SIG-M5 treated with dmso at 0.1 percent for 504 hours (cell line): ENCODE measurements at regions not wholly inside any gene's neighbourhood (a gene's known extent, or its start where the extent isn't known, plus 50 kb on each side); places are given as distances from the start of the nearest gene placed in this dataset.
A peak's percentile ranks its signal among the peaks of the same experiment; 100 is the strongest.
"Not testable (repeated sequence)": the region's sequence is repeated elsewhere in the genome, so short reads cannot be mapped to it uniquely, and the experiment has no call there.

ENCODE experiments used
- DNase-seq: peaks from one replicate; lab custom pipeline; 2025; ENCODE audit not compliant: unreplicated experiment; lab: John Stamatoyannopoulos, UW

DNA sequence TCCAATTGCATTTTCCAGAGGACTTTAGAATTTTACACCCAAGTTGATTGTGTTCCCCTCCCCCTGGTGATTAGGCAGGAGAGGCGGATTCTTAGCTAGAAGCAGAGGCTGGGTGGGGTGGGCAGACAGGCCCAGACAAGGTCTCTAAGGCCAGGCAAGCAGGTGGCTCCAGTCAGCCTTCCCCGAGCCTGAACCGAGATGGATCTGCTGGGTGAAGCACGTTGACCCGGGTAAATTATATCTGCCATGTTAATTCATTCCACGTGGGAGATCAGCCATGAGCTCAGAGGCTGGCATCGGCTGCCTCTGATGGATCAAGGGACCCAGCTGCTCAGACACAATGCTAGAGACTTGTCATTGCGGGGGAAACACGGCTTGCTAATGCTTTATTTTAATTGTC lies 159.5 kb upstream of the MAFB start:
- no peak for DNase-seq

DNA sequence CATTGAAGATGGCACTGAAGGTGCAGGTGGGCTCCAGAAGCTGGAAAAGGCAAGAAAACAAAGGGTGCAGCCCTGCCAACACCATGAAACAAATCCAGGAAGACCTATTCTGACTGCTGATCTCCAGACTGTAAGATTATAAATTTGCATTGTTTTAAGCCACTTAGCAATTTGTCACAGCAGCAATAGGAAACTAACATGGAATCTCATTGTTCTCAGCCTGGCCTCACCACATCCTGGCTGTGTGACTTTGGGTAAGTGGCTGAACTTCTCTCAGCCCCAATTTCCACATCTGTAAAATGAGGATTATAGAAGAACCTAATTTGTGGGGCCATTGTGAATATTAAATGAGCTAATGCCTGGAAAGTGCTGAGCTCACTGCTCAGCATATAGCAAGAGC lies 160.4 kb upstream of the MAFB start:
- no peak for DNase-seq

DNA sequence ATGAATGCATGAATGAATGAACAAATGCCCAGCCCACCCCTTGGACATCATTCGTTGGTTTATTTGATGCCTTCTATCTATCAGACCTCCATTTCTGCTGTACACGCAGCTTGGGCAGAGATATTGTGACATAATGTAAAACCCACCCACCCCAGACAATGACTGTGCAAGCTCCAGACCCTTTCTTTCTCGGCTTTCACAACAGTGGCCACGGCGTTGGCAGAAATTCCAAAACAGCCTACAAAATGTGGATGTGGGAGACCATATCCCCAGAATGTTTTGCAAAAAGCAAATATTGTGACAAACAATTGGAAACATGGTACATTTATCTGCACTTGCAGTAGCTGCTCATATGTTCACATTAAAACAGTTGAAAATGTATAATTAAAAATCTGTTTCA lies 162.0 kb upstream of the MAFB start:
- no peak for DNase-seq

DNA sequence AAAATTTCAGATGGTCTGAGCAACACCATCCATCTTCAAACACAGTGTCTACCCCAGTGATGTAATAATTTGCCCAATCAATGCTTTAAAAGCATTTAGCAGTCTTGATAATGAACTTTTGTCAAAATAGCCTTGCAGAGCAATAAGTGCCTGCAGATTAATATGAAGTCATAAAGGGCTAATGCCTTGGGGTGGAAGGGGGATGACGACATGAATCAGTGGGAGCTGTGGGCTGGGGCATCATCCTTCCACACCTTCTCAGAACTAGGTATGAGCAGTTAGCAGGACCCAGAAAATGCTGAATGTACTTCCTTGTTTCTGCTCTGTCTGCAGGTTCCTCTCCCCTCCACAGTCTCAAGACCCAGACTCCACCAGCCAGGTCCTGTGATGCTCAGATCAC lies 166.2 kb upstream of the MAFB start:
- no peak for DNase-seq

DNA sequence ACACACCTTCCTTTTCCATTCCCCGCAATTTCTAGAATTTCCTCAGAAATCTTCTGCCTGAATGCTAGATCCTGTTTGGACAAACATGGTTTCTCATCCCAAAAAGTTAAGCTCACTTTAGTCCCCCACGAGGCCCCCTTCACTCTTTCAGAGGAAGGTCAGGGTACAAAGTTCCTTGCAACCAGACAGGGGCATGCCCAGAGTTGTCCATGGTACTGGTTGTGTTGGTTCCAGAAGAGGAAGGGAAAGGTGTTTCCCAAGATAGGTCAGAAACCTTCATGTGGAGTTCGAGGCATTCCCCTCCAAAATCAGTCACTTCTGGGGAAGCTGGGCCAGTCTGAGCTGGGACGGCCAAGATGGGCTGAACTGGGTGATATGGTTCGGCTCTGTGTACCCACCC lies 167.6 kb upstream of the MAFB start:
- no peak for DNase-seq

DNA sequence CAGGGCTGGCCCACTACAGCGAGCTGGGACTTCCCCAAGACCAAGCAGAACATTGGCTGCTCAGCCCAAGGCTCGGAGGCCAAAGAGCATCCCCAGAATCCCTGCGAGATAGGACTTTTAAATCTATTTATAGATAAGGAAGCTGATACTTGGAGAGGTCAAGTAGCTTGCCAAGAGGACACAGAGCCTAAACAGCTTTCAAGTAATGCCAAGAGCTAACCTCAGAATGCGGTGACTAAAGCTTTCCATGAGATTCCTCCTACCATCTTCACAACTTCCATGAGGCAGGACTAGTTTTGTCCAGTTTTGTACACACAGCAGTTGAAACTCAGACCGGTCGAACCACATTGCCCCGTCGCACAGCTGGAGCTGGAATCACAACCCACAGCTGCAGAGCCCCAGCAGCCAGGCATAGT lies 168.1 kb upstream of the TOP1 start:
- DNase-seq = no peak

DNA sequence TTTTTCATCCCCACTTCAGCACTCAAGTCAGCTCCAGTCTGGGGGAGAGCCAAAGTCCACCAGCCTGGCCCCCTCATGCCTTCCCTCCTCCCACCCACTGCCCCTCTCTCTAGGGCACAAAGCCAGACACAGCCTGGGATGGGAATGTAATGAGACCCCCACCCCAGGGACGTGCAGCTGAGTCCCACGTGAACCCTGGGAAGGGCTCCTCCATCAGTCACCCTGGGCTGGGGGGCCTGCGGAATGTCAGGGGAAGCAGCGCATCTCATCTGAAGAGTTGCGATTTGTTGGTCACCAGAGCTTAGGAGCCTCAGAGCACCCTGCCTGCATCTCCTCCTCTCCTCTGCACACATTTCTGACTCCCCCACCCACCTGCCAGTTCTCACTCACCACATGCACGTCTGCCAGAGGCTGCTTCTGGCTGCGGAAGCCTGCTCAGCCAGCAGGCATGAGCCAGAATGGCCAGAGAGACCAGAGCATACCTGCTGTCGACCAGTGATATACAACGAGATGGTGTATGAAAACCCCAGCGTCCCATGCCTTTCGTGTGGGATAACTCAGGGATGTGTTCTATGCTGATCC lies 167.1 kb upstream of the TOP1 start:
- no peak for DNase-seq

DNA sequence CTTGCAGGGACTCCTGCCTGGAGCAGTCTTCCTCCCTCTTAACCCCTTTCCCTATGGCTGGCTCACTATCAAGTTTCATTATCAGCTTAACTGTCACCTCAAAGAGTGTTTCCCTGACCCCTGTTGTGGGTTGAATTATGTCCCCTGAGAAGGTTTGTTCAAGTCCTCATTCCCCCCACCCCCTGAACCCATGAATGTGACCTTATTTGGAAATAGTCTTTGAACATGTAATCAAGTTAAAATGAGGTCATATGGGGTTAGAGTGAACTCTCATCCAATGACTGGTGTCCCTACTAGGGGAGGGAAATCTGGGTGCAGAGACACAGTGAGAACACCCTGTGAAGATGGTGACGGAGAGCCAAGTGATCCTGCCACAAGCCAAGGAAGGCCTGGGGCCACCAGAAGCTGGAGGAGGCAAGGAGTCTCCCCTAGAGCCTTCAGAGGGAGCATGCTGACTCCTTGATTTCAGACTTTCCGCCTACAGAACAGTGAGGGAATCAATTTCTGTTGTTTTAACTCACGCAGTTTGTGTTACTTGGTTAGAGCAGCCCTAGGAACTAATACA lies 165.2 kb upstream of the TOP1 start:
- no peak for DNase-seq

DNA sequence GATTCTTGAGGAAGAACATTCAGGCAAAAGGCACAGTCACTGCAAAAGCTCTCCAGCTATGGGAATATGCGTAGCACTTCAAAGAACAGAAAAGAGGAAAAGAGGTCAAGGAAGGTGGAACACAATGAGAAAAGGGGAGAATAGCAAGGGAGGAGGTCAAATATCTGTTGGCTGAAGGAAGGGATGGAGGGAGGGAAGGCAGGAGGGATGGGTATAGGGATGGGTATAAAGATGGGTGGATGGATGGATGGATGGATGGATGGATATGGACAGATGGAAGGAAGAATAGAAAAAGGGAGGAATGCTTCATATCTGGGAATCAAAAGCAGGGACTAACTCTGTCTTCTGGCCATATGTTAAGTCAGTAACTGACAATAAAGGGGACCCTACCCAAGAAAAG lies 164.2 kb upstream of the TOP1 start:
- DNase-seq = no peak

DNA sequence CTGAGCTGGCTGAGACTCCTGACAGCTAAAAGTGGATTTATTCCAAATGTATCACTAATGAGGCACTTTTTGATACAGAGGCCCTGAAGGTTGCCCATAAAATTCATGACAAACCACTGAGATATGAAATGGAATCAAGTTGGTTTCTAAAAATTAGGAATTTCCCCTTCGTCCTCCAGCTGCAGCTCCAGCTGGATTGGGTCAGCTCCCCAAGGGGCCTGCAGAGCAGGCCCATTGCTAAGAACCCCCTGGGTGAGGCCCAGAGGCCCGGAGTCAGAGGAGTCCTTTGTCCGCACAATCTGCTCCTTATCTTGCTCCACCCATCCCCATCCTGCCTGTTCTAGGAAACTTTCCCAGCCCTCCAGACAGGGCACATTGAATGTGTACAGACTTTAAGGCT lies 163.5 kb upstream of the TOP1 start:
- DNase-seq = no peak

DNA sequence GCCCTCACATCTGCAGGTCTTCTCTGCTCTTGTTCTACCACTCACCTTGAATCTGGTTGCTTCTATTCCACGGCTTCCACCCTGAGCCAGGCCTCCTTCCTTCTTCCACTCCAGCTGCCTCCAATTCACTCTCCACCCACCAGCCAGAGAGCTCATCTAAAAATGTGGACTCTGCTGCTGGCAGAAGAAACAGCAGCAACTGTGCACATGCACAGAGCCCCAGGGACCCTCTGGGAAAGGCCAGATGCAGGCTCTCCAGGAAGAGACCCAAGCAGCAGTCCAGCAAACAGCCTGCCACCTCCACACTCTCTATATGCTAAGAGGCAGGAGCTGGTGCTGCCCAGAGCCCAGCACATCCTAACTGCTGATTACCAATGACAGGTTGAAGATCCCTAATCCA lies 162.6 kb upstream of the TOP1 start:
- DNase-seq = no peak

DNA sequence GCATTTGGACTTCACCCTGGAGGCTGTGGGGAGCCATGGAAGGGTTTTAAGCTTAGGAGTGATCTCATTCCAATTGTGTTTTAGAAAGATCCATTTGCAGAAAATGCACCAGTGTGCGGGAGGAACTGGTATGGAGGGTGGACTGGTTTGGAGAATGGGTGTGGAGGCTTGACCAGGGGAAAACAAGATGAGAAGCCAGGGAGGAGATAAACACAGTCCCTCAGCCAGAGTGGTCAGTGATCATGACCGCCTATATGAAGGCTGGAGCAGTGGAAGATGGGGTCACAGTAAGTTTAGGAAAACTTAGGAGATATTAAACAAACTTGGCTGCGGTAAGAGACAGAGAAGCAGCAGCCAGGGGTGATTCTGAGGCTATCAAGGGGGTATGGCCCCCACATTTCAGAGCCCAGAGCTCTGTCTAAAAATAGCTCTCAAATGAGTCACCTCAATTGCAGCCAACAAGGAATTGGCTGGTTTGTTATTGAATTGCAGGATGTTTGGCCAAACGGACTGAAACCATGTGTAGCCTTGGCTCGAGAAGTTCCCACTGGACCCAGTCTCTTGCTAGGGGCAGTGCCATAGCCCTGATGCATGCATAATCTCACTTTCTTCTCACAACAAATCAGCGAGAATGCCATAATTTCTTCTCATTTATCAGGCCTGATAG lies 159.9 kb upstream of the TOP1 start:
- DNase-seq = no peak

DNA sequence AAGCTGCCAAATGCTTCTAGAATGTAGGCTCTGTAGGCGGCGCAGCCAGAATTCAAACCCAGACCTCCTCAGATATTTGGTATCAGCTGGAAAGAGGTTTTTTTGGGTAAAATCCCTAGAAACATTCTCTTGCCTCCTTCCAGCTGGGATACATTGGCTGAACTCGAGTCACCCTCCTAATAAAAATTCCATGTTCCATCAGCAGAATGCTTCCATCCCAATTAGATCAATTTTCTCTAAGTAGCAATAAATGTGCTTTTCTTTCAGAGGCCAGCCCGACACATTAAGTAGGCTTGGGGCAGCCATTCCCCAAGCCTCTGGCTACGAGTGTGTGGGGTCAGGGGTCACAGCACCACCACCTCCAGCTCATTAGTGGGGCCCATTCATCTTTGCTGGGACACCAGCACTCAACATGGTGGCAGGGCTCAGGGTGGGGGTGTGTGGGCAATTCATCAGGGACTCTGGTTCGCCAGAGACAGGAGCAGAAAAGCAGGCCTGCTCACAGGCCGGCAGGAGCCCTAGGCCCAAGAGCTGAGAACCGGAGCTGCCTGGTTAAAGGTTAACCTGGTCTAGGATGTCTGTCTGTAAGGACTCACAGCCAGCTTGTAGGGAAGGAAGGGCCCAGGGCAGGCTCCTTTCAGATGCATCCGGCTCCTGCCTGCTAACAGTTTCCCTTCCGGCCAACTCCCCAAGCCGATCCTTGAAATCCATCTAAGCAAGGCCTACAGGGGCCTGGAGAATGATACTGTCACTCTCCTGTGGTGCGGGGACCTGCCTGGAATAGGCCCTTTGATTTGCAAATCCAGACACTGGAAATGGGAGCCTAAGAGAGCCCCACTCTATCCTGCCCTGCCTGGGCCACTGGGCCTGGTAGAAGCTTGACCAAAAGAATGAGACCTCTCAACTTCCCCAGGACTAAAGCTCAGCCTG lies 159.1 kb upstream of the TOP1 start:
- no peak for DNase-seq

DNA sequence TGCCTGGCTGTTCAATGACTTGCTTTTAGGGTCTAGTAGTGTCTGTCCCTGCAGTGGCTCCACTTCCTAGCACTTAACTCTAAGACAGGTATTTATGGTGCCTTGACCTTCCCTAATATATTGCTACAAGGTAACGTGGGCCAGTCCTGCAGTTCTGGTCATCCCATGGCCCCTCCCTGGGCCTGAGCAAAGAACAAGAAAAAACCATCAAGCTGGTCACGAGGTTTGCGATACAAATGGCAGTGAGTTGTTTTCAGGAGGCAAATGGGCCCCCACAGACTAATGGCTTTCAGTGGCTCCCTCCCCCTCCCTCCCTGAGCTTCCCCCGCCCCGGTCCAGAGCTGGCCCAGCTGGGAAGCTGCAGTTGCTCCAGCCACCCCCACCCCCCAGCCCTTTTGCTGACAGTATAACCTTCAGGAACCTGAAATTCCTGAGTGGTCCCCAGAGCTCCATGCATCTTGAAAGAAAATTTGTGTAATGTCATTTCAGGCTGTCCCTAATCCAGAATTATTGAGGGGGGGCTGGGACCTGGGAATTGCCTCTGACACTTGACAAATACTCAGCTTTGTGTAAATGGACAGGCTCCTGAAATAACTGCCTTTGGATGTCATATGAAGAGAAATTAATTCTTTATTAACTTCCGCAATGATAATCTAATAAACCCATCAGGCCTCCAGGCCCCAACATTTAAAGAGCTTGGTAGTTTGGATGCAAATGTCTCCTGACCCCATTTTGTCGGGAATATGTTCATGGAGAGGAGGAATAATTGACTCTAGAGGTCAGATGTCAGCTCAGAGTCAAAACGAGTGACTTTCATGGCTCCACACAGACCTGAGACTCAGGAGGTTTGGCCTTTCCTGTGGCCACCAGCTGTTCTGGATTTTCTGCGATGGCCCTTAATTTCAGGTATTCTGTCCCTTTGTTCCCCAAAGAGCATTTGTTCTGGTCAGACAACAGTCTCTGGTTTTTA lies 153.2 kb upstream of the TOP1 start:
- DNase-seq = no peak

DNA sequence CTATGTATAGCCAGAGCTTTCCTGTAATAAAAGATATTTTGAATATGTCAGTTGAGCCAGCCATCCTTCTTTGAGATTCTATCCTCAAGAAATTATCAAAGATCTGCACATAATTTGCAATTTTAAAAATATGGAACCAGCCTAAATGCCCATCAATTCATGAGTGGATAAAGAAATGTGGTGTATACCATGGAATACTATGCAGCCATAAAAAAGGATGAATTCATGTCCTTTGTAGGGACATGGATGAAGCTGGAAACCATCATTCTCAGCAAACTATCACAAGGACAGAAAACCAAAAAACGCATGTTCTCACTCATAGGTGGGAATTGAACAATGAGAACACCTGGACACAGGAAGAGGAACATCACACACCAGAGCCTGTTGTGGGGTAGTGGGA lies 150.5 kb upstream of the TOP1 start:
- DNase-seq = not testable (repeated sequence)

DNA sequence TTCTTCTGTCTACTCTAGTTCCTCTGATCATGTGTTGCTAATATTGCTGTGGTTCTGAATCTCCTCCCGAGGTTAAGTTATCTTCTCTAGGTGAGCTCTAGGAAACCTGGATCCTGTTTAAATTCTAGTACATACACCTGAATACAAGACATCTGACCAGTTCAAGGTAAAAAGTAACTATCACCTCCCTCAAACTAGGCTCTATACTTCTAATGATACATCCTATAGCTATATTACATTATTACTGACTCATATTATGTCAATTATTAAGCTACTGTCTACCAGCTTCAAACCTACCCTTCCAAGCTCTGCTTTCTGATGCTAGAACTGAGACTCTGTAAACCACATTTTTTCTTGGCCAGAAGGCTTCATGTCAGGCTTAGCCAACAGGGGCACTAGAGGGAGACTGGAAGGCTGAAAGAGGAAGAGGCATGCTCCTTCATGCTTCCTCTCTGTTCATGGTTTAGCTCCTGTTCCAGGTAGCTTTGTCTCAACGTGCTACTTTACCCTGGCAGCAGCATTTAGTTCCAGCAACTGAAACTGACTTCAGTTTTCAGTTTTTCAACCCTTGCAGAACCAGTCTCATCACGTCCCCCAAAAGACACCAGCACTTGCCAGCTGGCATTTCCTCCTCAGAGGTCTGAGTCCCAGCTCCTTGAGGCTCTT lies 148.4 kb upstream of the TOP1 start:
- DNase-seq = peak; percentile 63

DNA sequence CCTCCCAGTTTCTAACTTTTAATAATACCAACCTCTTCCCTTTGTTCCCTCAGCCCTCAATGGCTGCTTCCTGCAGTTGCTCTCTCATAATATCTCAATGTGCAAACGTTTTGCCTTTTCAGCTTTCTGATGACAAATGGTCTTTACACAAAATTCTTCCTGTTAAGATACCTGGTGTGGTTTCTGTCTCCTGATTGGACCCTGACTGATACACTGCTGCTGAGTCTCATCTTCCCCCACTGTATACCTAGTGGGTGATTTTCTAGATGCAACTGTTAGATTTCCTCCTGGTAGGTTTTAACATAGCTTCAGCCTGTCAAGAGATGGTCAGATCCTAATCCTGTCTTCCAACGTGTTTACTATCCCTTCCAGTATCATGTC lies 147.9 kb upstream of the TOP1 start:
- DNase-seq = no peak

DNA sequence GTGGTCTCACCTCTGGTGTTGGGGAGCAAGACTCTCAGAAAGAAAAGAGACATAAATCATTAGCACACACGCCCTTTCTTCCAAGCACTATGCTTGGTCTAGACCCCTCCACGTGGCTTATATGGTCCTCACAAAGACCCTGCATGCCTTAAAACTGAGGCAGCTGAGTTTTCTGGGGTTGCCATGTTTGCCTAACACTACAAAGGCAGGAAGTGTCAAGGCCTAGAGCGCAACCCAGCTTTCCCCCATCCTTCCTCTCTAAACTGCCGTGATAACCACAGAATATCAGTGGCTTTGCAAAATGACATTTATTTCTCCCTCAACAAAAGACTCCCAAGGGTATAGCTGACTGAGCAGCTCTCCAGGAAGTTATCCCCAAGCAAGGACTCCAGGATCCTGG lies 146.5 kb upstream of the TOP1 start:
- no peak for DNase-seq

DNA sequence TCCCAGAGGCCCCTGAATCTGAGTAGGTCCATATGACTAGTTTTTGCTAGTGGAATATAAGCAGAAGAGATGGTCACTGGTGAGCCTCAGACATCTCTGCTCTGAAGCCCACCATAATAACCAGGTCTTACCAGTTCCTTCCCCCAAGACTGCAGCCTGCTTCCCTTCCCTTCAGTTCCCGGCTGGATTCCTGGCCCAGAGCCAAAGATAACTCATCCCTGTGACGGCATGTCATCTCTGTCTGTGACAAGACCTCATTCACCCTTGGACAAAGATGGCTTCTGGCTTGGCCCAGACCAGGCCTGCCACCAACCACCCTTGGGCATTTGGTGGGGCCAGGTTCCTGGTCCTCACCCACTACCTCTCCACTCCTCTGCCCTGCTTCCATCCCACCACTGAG lies 145.5 kb upstream of the TOP1 start:
- DNase-seq = no peak

DNA sequence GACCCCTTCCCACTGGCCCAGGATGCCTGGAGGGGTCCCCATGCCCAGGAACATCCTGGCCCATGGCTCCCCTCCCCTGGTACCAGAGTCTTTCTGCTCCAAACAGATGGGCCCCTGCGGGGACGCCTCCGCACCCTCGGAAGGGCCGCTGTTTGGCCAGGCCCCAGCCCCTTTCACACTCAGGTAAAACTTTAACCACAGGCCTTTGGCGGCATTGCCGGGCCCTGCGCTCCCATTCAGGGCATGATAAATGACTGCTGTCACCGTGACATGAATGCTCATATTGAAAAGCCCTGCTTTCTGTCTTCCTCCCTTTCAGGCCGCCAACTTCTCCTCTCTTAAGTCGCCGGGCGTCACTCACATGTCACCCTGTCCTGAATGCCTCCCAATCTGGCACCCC lies 141.5 kb upstream of the TOP1 start:
- no peak for DNase-seq
